Adipocyte (in vitro differentiated cells): ENCODE measurements at regions not wholly inside any gene's neighbourhood (a gene's known extent, or its start where the extent isn't known, plus 50 kb on each side); places are given as distances from the start of the nearest gene placed in this dataset.
"Not testable (repeated sequence)": the region's sequence is repeated elsewhere in the genome, so short reads cannot be mapped to it uniquely, and the experiment has no call there.

Experiments used
- DNase-seq: peaks from one replicate; pipeline ENCODE4 v3.0.0-alpha.2; 2015; ENCODE audit warnings: low read depth
- H3K27me3 ChIP-seq: replicated peaks from 2 replicates; pipeline ENCODE4 v1.7.0; 2013; ENCODE audit warnings: mild to moderate bottlenecking, low read length, moderate library complexity; ENCODE audit not compliant: control insufficient read depth, insufficient read depth
- H3K36me3 ChIP-seq: 2 replicates; pipeline ENCODE4 v1.7.0; 2013; ENCODE audit warnings: low read length, mild to moderate bottlenecking, moderate library complexity; ENCODE audit not compliant: control insufficient read depth, insufficient read depth, severe bottlenecking
- H3K4me1 ChIP-seq: 2 replicates; pipeline ENCODE4 v1.7.0; 2013; ENCODE audit warnings: mild to moderate bottlenecking, low read length, moderate library complexity; ENCODE audit not compliant: control insufficient read depth, insufficient read depth
- H3K4me3 ChIP-seq: 2 replicates; pipeline ENCODE4 v1.7.0; 2013; ENCODE audit warnings: mild to moderate bottlenecking, low read length, moderate library complexity
- H3K9ac ChIP-seq: 2 replicates; pipeline ENCODE4 v1.7.0; 2013; ENCODE audit warnings: mild to moderate bottlenecking, low read length, moderate library complexity
- H3K9me3 ChIP-seq: 2 replicates; pipeline ENCODE4 v1.7.0; 2013; ENCODE audit warnings: mild to moderate bottlenecking, low read length, moderate library complexity; ENCODE audit not compliant: control insufficient read depth

- DNase-seq, result no peak
- Histone ChIP-seq H3K4me3 (no peak overlapping the region), H3K4me1 (no peaks in the 10 kb centered on the region), H3K9me3 (no peaks in the 10 kb centered on the region), H3K27me3 (no peaks in the 10 kb centered on the region), H3K36me3 (no peaks in the 10 kb centered on the region), H3K9ac (no peak overlapping the region)
Observed at GRCh38 chr5:116880601-116881000, 306.0 kb upstream of the SEMA6A start.

DNA sequence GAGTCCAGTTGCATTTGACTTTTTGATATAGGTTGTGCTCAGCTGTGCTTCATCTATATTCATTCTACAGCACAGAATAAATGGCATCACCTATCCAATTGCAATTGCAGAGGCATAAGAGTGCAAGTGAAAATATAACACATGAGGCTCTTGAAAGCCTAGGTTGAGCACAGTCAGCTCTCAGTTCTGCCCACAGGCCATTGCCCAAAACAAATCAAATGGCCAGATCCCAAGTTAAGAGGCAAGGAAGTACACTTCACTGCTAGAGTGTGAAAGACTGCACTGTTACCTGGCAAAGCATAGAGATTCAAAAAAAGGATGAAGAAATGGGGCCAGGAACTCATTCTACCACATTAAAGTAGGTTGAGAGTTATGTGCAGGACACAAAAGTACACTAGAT lies 305.5 kb upstream of the SEMA6A start:
- H3K4me1 ChIP-seq, result no peaks in the 10 kb centered on the region
- H3K36me3 ChIP-seq, result no peaks in the 10 kb centered on the region
- H3K4me3 ChIP-seq, result no peak overlapping the region
- DNase-seq, result no peak
- H3K9ac ChIP-seq, result no peak overlapping the region
- H3K27me3 ChIP-seq, result no peaks in the 10 kb centered on the region
- H3K9me3 ChIP-seq, result no peaks in the 10 kb centered on the region

GRCh38 chr5:116876240-116876840 lies 301.7 kb upstream of the SEMA6A start:
- no peak overlapping the region for H3K4me3 ChIP-seq
- no peak overlapping the region for H3K9ac ChIP-seq
- no peaks in the 10 kb centered on the region for H3K4me1 ChIP-seq
- H3K27me3 ChIP-seq, result no peaks in the 10 kb centered on the region
- DNase-seq, result no peak
- H3K36me3 ChIP-seq, result no peaks in the 10 kb centered on the region
- H3K9me3 ChIP-seq, result no peaks in the 10 kb centered on the region

- H3K9me3 ChIP-seq, result peaks cover 3% of the 10 kb centered on the region
- no peak for DNase-seq
- H3K36me3 ChIP-seq, result no peaks in the 10 kb centered on the region
- no peaks in the 10 kb centered on the region for H3K27me3 ChIP-seq
- H3K9ac ChIP-seq, result no peak overlapping the region
- no peaks in the 10 kb centered on the region for H3K4me1 ChIP-seq
- no peak overlapping the region for H3K4me3 ChIP-seq
Observed at GRCh38 chr5:116872986-116873385, 298.4 kb upstream of the SEMA6A start.

DNA sequence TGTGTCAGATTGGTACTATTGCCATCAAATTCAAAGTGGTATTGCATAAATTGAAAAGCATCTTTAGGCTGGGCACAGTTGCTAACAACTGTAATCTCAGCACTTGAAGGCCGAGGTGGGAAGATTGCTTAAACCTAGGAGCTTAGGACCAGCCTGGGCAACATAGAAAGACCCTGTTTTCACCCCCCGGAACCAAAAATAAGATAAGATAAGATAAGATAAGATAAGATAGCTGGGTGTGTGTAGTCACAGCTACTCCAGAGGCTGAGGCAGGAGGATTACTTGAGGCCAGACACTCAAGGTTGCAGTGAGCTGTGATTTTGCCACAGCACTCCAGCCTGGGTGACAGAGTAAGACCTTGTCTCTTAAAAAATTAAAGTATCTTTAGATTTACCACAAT lies 297.9 kb upstream of the SEMA6A start:
- no peak for DNase-seq
- Histone ChIP-seq H3K9me3 (peaks cover 3% of the 10 kb centered on the region), H3K4me1 (no peaks in the 10 kb centered on the region)

DNA sequence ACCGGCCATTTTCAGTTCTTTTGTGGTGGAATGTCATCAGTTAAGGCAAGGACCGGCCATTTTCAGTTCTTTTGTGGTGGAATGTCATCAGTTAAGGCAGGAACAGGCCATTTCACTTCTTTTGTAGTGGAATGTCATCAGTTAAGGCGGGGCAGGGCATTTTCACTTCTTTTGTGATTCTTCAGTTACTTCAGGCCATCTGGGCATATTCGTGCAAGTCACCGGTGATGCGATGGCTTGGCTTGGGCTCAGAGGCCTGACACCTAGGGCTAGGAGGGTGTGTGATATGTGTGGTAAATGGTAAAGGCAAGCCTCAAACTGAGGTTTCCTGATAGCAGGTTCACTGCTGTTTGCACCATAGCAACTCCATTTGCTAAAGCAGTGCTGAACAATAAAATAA lies 293.2 kb upstream of the SEMA6A start:
- not testable (repeated sequence) for H3K9ac ChIP-seq

More for the DNA sequence above, 297.9 kb upstream of the SEMA6A start:
- Histone ChIP-seq H3K9ac (no peak overlapping the region), H3K4me3 (no peak overlapping the region), H3K36me3 (no peaks in the 10 kb centered on the region), H3K27me3 (no peaks in the 10 kb centered on the region)

GRCh38 chr5:116865651-116866050 lies 291.0 kb upstream of the SEMA6A start:
- Histone ChIP-seq H3K27me3 (no peaks in the 10 kb centered on the region), H3K9ac (no peak overlapping the region), H3K36me3 (no peaks in the 10 kb centered on the region), H3K9me3 (peaks cover 3% of the 10 kb centered on the region), H3K4me1 (no peaks in the 10 kb centered on the region), H3K4me3 (no peak overlapping the region)
- no peak for DNase-seq

More for the DNA sequence above, 293.2 kb upstream of the SEMA6A start:
- H3K36me3 ChIP-seq, H3K27me3 ChIP-seq, H3K4me1 ChIP-seq, H3K9me3 ChIP-seq, DNase-seq, H3K4me3 ChIP-seq: not testable (repeated sequence)

DNA sequence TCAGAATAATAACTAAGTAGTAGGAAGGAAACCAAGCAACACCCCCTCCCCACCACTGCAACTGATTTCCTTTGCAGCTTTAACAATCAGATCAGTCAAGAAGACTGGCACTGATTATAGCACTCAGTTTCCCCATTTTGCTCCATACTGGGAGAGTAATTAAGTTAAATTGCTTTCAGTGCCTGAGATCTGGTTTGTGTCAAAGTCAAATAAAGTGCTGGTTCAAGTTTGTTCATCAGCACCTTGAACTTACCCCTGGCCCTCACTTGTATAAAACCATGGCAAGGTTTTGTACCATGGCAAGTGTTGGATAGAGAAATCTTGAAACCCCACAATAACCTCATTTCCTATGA lies 290.2 kb upstream of the SEMA6A start:
- DNase-seq, result no peak
- H3K4me3 ChIP-seq, result no peak overlapping the region
- H3K4me1 ChIP-seq, result no peaks in the 10 kb centered on the region
- H3K36me3 ChIP-seq, result no peaks in the 10 kb centered on the region
- H3K9me3 ChIP-seq, result peaks cover under 1% of the 10 kb centered on the region
- H3K9ac ChIP-seq, result no peak overlapping the region
- no peaks in the 10 kb centered on the region for H3K27me3 ChIP-seq

- Histone ChIP-seq H3K4me3 (no peak overlapping the region), H3K9me3 (no peaks in the 10 kb centered on the region), H3K9ac (no peak overlapping the region), H3K4me1 (no peaks in the 10 kb centered on the region), H3K36me3 (no peaks in the 10 kb centered on the region), H3K27me3 (no peaks in the 10 kb centered on the region)
- DNase-seq, result no peak
Observed at GRCh38 chr5:116864157-116864837, 289.7 kb upstream of the SEMA6A start.

DNA sequence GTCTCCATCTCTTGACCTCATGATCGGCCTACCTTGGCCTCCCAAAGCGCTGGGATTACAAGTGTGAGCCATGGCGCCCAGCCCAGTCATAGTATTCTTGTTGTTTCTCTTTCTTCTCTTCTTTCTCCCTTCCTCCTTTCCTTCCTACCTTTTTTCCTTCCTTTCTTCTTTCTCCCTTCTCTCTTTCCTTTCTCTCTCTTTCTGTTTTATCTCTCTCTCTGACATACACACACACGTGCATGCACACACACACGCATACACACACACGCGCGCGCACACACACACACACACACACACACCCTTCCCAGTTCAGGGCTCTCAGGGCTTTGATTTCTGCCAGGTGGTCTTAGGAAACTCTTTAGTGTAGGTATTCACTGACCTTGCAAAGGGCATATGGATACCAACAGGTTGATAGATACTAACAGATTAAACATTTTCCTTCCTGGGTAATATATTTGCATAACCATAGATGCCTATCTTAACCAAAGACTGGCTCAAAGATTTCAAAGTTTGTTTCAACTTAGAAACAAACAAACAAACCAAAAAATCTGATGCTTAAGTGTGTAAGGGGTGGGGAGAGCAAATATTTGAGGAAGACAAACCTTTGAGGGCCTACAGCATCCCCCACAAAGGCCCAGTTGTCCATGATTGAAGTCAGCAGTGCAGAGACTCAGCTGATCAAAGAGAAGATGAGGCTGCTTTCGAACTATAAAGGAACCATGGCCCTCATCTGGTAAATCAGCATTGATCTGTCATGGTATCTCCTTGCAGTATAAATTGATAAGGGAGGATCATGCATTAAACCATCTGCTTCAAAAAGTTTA lies 288.2 kb upstream of the SEMA6A start:
- no peak overlapping the region for H3K9ac ChIP-seq
- no peaks in the 10 kb centered on the region for H3K4me1 ChIP-seq
- H3K27me3 ChIP-seq, result no peaks in the 10 kb centered on the region
- H3K4me3 ChIP-seq, result no peak overlapping the region
- H3K9me3 ChIP-seq, result no peaks in the 10 kb centered on the region
- no peaks in the 10 kb centered on the region for H3K36me3 ChIP-seq
- DNase-seq, result no peak

DNA sequence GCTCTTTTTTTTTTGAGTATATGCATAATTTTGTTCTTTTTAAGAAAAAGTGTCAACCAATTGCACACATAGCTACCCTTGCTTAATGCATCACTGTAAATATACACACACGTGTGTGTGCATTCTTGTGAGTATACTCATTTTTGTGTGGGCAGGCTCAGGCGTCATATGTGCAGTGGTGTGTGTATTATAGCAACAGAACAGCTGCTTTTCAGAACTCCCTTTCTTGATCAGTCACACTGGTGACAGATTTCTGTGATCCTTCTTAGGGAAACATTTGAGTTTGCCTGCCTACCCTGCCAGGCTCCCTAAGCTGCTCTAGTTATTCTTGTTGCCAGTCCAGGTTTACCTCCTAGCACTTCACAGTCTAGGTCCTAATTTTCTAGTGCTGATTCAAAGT lies 287.0 kb upstream of the SEMA6A start:
- Histone ChIP-seq H3K36me3 (no peaks in the 10 kb centered on the region), H3K4me1 (no peaks in the 10 kb centered on the region), H3K9ac (no peak overlapping the region), H3K4me3 (no peak overlapping the region), H3K9me3 (no peaks in the 10 kb centered on the region), H3K27me3 (no peaks in the 10 kb centered on the region)
- DNase-seq, result no peak
